ENCODE measurements at regions not wholly inside any gene's neighbourhood (a gene's known extent, or its start where the extent isn't known, plus 50 kb on each side); places are given as distances from the start of the nearest gene placed in this dataset.

- Histone ChIP-seq H3K4me3 (ENCODE audit: low read depth, low read length) (no peak overlapping the region), H3K9ac (ENCODE audit: low read depth, low read length) (no peak overlapping the region), H3K27me3 (ENCODE audit: control insufficient read depth, insufficient read depth, low read length) (no peaks in the 10 kb centered on the region), H3K27ac (ENCODE audit: low read depth, low read length) (no peak overlapping the region), H3K9me3 (ENCODE audit: control insufficient read depth, insufficient read depth, low read length) (no peaks in the 10 kb centered on the region), H3K36me3 (ENCODE audit: control insufficient read depth, insufficient read depth, low read length) (no peaks in the 10 kb centered on the region), H3K4me1 (ENCODE audit: control insufficient read depth, insufficient read depth, low read length) (peaks cover 13% of the 10 kb centered on the region)
Measured at GRCh38 chr7:116327752-116328151, 117.4 kb downstream of the TES start.

GRCh38 chr7:116328161-116328560, 117.8 kb downstream of the TES start:
- no peak overlapping the region for H3K27ac ChIP-seq (ENCODE audit: low read depth, low read length)
- no peak overlapping the region for H3K9ac ChIP-seq (ENCODE audit: low read depth, low read length)

GRCh38 chr7:116329686-116330503, 119.6 kb downstream of the TES start:
- Histone ChIP-seq H3K27ac (ENCODE audit: low read depth, low read length) (no peak overlapping the region), H3K9ac (ENCODE audit: low read depth, low read length) (no peak overlapping the region)

More at GRCh38 chr7:116328161-116328560, 117.8 kb downstream of the TES start:
- H3K27me3 ChIP-seq (ENCODE audit: control insufficient read depth, insufficient read depth, low read length): no peaks in the 10 kb centered on the region
- no peaks in the 10 kb centered on the region for H3K36me3 ChIP-seq (ENCODE audit: control insufficient read depth, insufficient read depth, low read length)
- peaks cover 13% of the 10 kb centered on the region for H3K4me1 ChIP-seq (ENCODE audit: control insufficient read depth, insufficient read depth, low read length)
- H3K9me3 ChIP-seq (ENCODE audit: control insufficient read depth, insufficient read depth, low read length): no peaks in the 10 kb centered on the region
- H3K4me3 ChIP-seq (ENCODE audit: low read depth, low read length): no peak overlapping the region

GRCh38 chr7:116331020-116331419, 120.7 kb downstream of the TES start:
- Histone ChIP-seq H3K27ac (ENCODE audit: low read depth, low read length) (no peak overlapping the region), H3K4me1 (ENCODE audit: control insufficient read depth, insufficient read depth, low read length) (peaks cover 13% of the 10 kb centered on the region)

More at GRCh38 chr7:116329686-116330503, 119.6 kb downstream of the TES start:
- Histone ChIP-seq H3K4me3 (ENCODE audit: low read depth, low read length) (no peak overlapping the region), H3K36me3 (ENCODE audit: control insufficient read depth, insufficient read depth, low read length) (no peaks in the 10 kb centered on the region), H3K27me3 (ENCODE audit: control insufficient read depth, insufficient read depth, low read length) (no peaks in the 10 kb centered on the region), H3K4me1 (ENCODE audit: control insufficient read depth, insufficient read depth, low read length) (peaks cover 13% of the 10 kb centered on the region), H3K9me3 (ENCODE audit: control insufficient read depth, insufficient read depth, low read length) (no peaks in the 10 kb centered on the region)

GRCh38 chr7:116332766-116333165, 122.4 kb downstream of the TES start:
- H3K36me3 ChIP-seq (ENCODE audit: control insufficient read depth, insufficient read depth, low read length): no peaks in the 10 kb centered on the region
- peaks cover 13% of the 10 kb centered on the region for H3K4me1 ChIP-seq (ENCODE audit: control insufficient read depth, insufficient read depth, low read length)
- no peak overlapping the region for H3K9ac ChIP-seq (ENCODE audit: low read depth, low read length)
- no peaks in the 10 kb centered on the region for H3K27me3 ChIP-seq (ENCODE audit: control insufficient read depth, insufficient read depth, low read length)
- H3K27ac ChIP-seq (ENCODE audit: low read depth, low read length): no peak overlapping the region
- H3K9me3 ChIP-seq (ENCODE audit: control insufficient read depth, insufficient read depth, low read length): no peaks in the 10 kb centered on the region
- no peak overlapping the region for H3K4me3 ChIP-seq (ENCODE audit: low read depth, low read length)

More at GRCh38 chr7:116331020-116331419, 120.7 kb downstream of the TES start:
- no peaks in the 10 kb centered on the region for H3K9me3 ChIP-seq (ENCODE audit: control insufficient read depth, insufficient read depth, low read length)
- no peak overlapping the region for H3K4me3 ChIP-seq (ENCODE audit: low read depth, low read length)
- H3K36me3 ChIP-seq (ENCODE audit: control insufficient read depth, insufficient read depth, low read length): no peaks in the 10 kb centered on the region
- H3K9ac ChIP-seq (ENCODE audit: low read depth, low read length): no peak overlapping the region
- H3K27me3 ChIP-seq (ENCODE audit: control insufficient read depth, insufficient read depth, low read length): no peaks in the 10 kb centered on the region

GRCh38 chr7:116334555-116334954, 124.2 kb downstream of the TES start:
- Histone ChIP-seq H3K9me3 (ENCODE audit: control insufficient read depth, insufficient read depth, low read length) (no peaks in the 10 kb centered on the region), H3K36me3 (ENCODE audit: control insufficient read depth, insufficient read depth, low read length) (no peaks in the 10 kb centered on the region), H3K4me1 (ENCODE audit: control insufficient read depth, insufficient read depth, low read length) (peaks cover 13% of the 10 kb centered on the region), H3K9ac (ENCODE audit: low read depth, low read length) (no peak overlapping the region), H3K4me3 (ENCODE audit: low read depth, low read length) (no peak overlapping the region), H3K27ac (ENCODE audit: low read depth, low read length) (no peak overlapping the region), H3K27me3 (ENCODE audit: control insufficient read depth, insufficient read depth, low read length) (no peaks in the 10 kb centered on the region)

GRCh38 chr7:116337018-116337417, 126.7 kb downstream of the TES start:
- Histone ChIP-seq H3K4me3 (ENCODE audit: low read depth, low read length) (no peak overlapping the region), H3K27me3 (ENCODE audit: control insufficient read depth, insufficient read depth, low read length) (no peaks in the 10 kb centered on the region), H3K4me1 (ENCODE audit: control insufficient read depth, insufficient read depth, low read length) (no peaks in the 10 kb centered on the region), H3K27ac (ENCODE audit: low read depth, low read length) (no peak overlapping the region), H3K36me3 (ENCODE audit: control insufficient read depth, insufficient read depth, low read length) (no peaks in the 10 kb centered on the region), H3K9ac (ENCODE audit: low read depth, low read length) (no peak overlapping the region), H3K9me3 (ENCODE audit: control insufficient read depth, insufficient read depth, low read length) (no peaks in the 10 kb centered on the region)

GRCh38 chr7:116337800-116338199, 127.5 kb downstream of the TES start:
- Histone ChIP-seq H3K27me3 (ENCODE audit: control insufficient read depth, insufficient read depth, low read length) (no peaks in the 10 kb centered on the region), H3K4me1 (ENCODE audit: control insufficient read depth, insufficient read depth, low read length) (no peaks in the 10 kb centered on the region), H3K9me3 (ENCODE audit: control insufficient read depth, insufficient read depth, low read length) (no peaks in the 10 kb centered on the region), H3K27ac (ENCODE audit: low read depth, low read length) (no peak overlapping the region), H3K9ac (ENCODE audit: low read depth, low read length) (no peak overlapping the region), H3K4me3 (ENCODE audit: low read depth, low read length) (no peak overlapping the region), H3K36me3 (ENCODE audit: control insufficient read depth, insufficient read depth, low read length) (no peaks in the 10 kb centered on the region)

GRCh38 chr7:116339564-116339963, 129.2 kb downstream of the TES start:
- no peak overlapping the region for H3K9ac ChIP-seq (ENCODE audit: low read depth, low read length)

GRCh38 chr7:116340201-116340847, 130.0 kb downstream of the TES start:
- Histone ChIP-seq H3K4me3 (ENCODE audit: low read depth, low read length) (no peak overlapping the region), H3K27me3 (ENCODE audit: control insufficient read depth, insufficient read depth, low read length) (no peaks in the 10 kb centered on the region), H3K9ac (ENCODE audit: low read depth, low read length) (no peak overlapping the region), H3K4me1 (ENCODE audit: control insufficient read depth, insufficient read depth, low read length) (no peaks in the 10 kb centered on the region), H3K9me3 (ENCODE audit: control insufficient read depth, insufficient read depth, low read length) (no peaks in the 10 kb centered on the region), H3K27ac (ENCODE audit: low read depth, low read length) (no peak overlapping the region), H3K36me3 (ENCODE audit: control insufficient read depth, insufficient read depth, low read length) (no peaks in the 10 kb centered on the region)

More at GRCh38 chr7:116339564-116339963, 129.2 kb downstream of the TES start:
- H3K27ac ChIP-seq (ENCODE audit: low read depth, low read length): no peak overlapping the region
- no peaks in the 10 kb centered on the region for H3K9me3 ChIP-seq (ENCODE audit: control insufficient read depth, insufficient read depth, low read length)
- no peaks in the 10 kb centered on the region for H3K4me1 ChIP-seq (ENCODE audit: control insufficient read depth, insufficient read depth, low read length)
- H3K36me3 ChIP-seq (ENCODE audit: control insufficient read depth, insufficient read depth, low read length): no peaks in the 10 kb centered on the region
- no peak overlapping the region for H3K4me3 ChIP-seq (ENCODE audit: low read depth, low read length)
- H3K27me3 ChIP-seq (ENCODE audit: control insufficient read depth, insufficient read depth, low read length): no peaks in the 10 kb centered on the region

Data from HUES48 (cell line).